Frontal cortex (tissue), 3 donors: ENCODE measurements at regions not wholly inside any gene's neighbourhood (a gene's known extent, or its start where the extent isn't known, plus 50 kb on each side); places are given as distances from the start of the nearest gene placed in this dataset.

Experiments used
- DNase-seq, 2 donors: peaks; one replicate each; pipeline ENCODE4 v3.0.0; 2012; ENCODE audit warnings: low spot score in 2 of 2
- FAIRE-seq: peaks from 2 replicates; lab custom pipeline; 2012; peaks lifted over from hg19 to GRCh38; lab: Jason Lieb, UNC
- donor health status: control.
- donor health status: control.
- donor health status: control.

- DNase-seq (no peak), FAIRE-seq (no peak)
Observed at GRCh38 chr3:34213478-34213877, 415.0 kb downstream of the PDCD6IP start.

GRCh38 chr3:34216711-34217335 is 418.4 kb downstream of the PDCD6IP start:
- no peak for FAIRE-seq
- no peak for DNase-seq

- DNase-seq (no peak), FAIRE-seq (no peak)
Observed at GRCh38 chr3:34218706-34219385, 420.4 kb downstream of the PDCD6IP start.

- DNase-seq, result no peak
- no peak for FAIRE-seq
Observed at GRCh38 chr3:34219556-34219955, 421.1 kb downstream of the PDCD6IP start.

GRCh38 chr3:34225821-34226366 is 427.5 kb downstream of the PDCD6IP start:
- DNase-seq, result no peak
- no peak for FAIRE-seq

- DNase-seq, result no peak
Observed at GRCh38 chr3:34229876-34230275, 431.4 kb downstream of the PDCD6IP start.

GRCh38 chr3:34235096-34235495 is 436.7 kb downstream of the PDCD6IP start:
- FAIRE-seq, result no peak
- no peak for DNase-seq

More at GRCh38 chr3:34229876-34230275, 431.4 kb downstream of the PDCD6IP start:
- FAIRE-seq, result no peak

- no peak for FAIRE-seq
- no peak for DNase-seq
Observed at GRCh38 chr3:34237946-34238345, 439.5 kb downstream of the PDCD6IP start.

GRCh38 chr3:34238407-34238806 is 440.0 kb downstream of the PDCD6IP start:
- no peak for DNase-seq
- FAIRE-seq, result no peak

- FAIRE-seq, result no peak
- DNase-seq, result no peak
Observed at GRCh38 chr3:34239287-34239686, 440.9 kb downstream of the PDCD6IP start.

GRCh38 chr3:34239875-34240274 is 441.4 kb downstream of the PDCD6IP start:
- DNase-seq (no peak), FAIRE-seq (no peak)

GRCh38 chr3:34247401-34247800 is 449.0 kb downstream of the PDCD6IP start:
- DNase-seq (no peak), FAIRE-seq (no peak)

- FAIRE-seq (no peak), DNase-seq (no peak)
Observed at GRCh38 chr3:34248352-34248751, 449.9 kb downstream of the PDCD6IP start.

GRCh38 chr3:34254285-34254684 is 455.9 kb downstream of the PDCD6IP start:
- no peak for DNase-seq
- no peak for FAIRE-seq

- FAIRE-seq (no peak), DNase-seq (no peak)
Observed at GRCh38 chr3:34256021-34256420, 457.6 kb downstream of the PDCD6IP start.

- FAIRE-seq (no peak), DNase-seq (no peak)
Observed at GRCh38 chr3:34256791-34257190, 458.4 kb downstream of the PDCD6IP start.

GRCh38 chr3:34258271-34258998 is 460.0 kb downstream of the PDCD6IP start:
- DNase-seq (no peak), FAIRE-seq (no peak)

GRCh38 chr3:34260271-34261000 is 462.0 kb downstream of the PDCD6IP start:
- FAIRE-seq (no peak), DNase-seq (peak in 1 of 2 donors; percentile 27)

GRCh38 chr3:34261001-34261385 is 462.6 kb downstream of the PDCD6IP start:
- DNase-seq (no peak), FAIRE-seq (no peak)

GRCh38 chr3:34263101-34263621 is 464.7 kb downstream of the PDCD6IP start:
- FAIRE-seq, result no peak
- DNase-seq, result no peak
